MM.1S (cell line): ENCODE measurements at regions not wholly inside any gene's neighbourhood (a gene's known extent, or its start where the extent isn't known, plus 50 kb on each side); places are given as distances from the start of the nearest gene placed in this dataset.

ENCODE experiments used
- EZH2 ChIP-seq: fragments of 300-600 bp; sonication (generic); optimal IDR thresholded peaks from 2 replicates; pipeline ENCODE3; 2017; ENCODE audit warnings: low read depth, mild to moderate bottlenecking, antibody characterized with exemption, low read length, mixed read lengths
- EZH2phosphoT487 ChIP-seq: fragments of 300-600 bp; sonication (generic); IDR thresholded peaks from 2 replicates; pipeline ENCODE4 v1.6.1; 2018; ENCODE audit warnings: antibody characterized with exemption, low read length
- TF ChIP-seq, protein P1 (sequence below): fragments of 300-600 bp; sonication (generic); IDR thresholded peaks from 2 replicates; pipeline ENCODE4 v1.5.1; 2016; ENCODE audit warnings: antibody characterized with exemption, low read length, mixed read lengths

DNA sequence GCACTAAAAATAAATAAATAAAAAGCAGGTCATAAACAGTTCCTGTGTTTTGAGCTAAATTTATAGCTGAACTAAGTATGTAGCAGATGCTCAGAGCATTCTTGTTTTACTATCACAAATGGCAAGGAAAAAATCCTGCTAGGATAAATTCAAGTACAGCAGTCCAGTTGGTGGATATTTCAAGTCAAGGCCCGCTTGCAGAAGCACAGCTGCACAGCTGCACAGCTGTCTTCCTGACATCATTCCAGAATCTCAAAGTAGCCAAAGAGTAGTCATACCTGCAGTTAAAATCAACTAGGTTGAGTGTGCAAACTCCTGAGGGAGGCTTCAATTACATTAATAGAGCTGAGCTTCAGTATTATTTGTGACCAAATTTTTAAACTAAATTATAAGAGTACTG is 297.7 kb upstream of the MANEA start:
- TF ChIP-seq, protein P1, sequence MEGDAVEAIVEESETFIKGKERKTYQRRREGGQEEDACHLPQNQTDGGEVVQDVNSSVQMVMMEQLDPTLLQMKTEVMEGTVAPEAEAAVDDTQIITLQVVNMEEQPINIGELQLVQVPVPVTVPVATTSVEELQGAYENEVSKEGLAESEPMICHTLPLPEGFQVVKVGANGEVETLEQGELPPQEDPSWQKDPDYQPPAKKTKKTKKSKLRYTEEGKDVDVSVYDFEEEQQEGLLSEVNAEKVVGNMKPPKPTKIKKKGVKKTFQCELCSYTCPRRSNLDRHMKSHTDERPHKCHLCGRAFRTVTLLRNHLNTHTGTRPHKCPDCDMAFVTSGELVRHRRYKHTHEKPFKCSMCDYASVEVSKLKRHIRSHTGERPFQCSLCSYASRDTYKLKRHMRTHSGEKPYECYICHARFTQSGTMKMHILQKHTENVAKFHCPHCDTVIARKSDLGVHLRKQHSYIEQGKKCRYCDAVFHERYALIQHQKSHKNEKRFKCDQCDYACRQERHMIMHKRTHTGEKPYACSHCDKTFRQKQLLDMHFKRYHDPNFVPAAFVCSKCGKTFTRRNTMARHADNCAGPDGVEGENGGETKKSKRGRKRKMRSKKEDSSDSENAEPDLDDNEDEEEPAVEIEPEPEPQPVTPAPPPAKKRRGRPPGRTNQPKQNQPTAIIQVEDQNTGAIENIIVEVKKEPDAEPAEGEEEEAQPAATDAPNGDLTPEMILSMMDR, result no peak
- TF ChIP-seq EZH2, result no peak
- TF ChIP-seq EZH2phosphoT487, result no peak
